Muscle layer of duodenum (tissue), 2 donors: ENCODE measurements at regions not wholly inside any gene's neighbourhood (a gene's known extent, or its start where the extent isn't known, plus 50 kb on each side); places are given as distances from the start of the nearest gene placed in this dataset.
"Not testable (repeated sequence)": the region's sequence is repeated elsewhere in the genome, so short reads cannot be mapped to it uniquely, and the experiment has no call there.

Source experiments
- H3K27ac ChIP-seq: one replicate; pipeline ENCODE4 v1.7.0; 2013; ENCODE audit warnings: mild to moderate bottlenecking, low read length
- H3K27me3 ChIP-seq: one replicate; pipeline ENCODE4 v1.7.0; 2013; ENCODE audit warnings: low read depth, mild to moderate bottlenecking, control low read depth, low read length
- H3K36me3 ChIP-seq, 2 donors: one replicate each; pipeline ENCODE4 v1.7.0; 2013; ENCODE audit warnings: low read length in 2 of 2, control low read depth in 1 of 2, mild to moderate bottlenecking in 1 of 2; ENCODE audit not compliant: insufficient read depth in 2 of 2, control insufficient read depth in 1 of 2
- H3K4me1 ChIP-seq, 2 donors: one replicate each; pipeline ENCODE4 v1.7.0; 2013; ENCODE audit warnings: low read length in 2 of 2, mild to moderate bottlenecking in 2 of 2, control low read depth in 1 of 2, moderate library complexity in 1 of 2; ENCODE audit not compliant: insufficient read depth in 2 of 2, control insufficient read depth in 1 of 2
- H3K4me3 ChIP-seq, 2 donors: one replicate each; pipeline ENCODE4 v1.7.0; 2013; ENCODE audit warnings: low read length in 2 of 2, low read depth in 1 of 2, mild to moderate bottlenecking in 1 of 2
- H3K9me3 ChIP-seq, 2 donors: one replicate each; pipeline ENCODE4 v1.7.0; 2013; ENCODE audit warnings: low read length in 2 of 2, control low read depth in 1 of 2, mild to moderate bottlenecking in 1 of 2; ENCODE audit not compliant: control insufficient read depth in 1 of 2
- donor health status: healthy.

GRCh38 chr3:43236008-43236407, 50.3 kb upstream of the SNRK start:
- H3K27me3 ChIP-seq = no peaks in the 10 kb centered on the region
- no peaks in the 10 kb centered on the region for H3K36me3 ChIP-seq
- H3K4me3 ChIP-seq = no peak overlapping the region

GRCh38 chr3:43233062-43233461, 53.3 kb upstream of the SNRK start:
- Histone ChIP-seq H3K36me3 (no peaks in the 10 kb centered on the region), H3K27ac (no peak overlapping the region), H3K4me1 (no peaks in the 10 kb centered on the region), H3K4me3 (no peak overlapping the region), H3K9me3 (peaks cover 0 to 2% of the 10 kb centered on the region in 2 donors), H3K27me3 (no peaks in the 10 kb centered on the region)

More at GRCh38 chr3:43236008-43236407, 50.3 kb upstream of the SNRK start:
- no peak overlapping the region for H3K27ac ChIP-seq
- no peaks in the 10 kb centered on the region for H3K9me3 ChIP-seq
- H3K4me1 ChIP-seq = no peaks in the 10 kb centered on the region

GRCh38 chr3:43231276-43232000, 54.9 kb upstream of the SNRK start:
- H3K27ac ChIP-seq = no peak overlapping the region

GRCh38 chr3:43229865-43230264, 56.5 kb upstream of the SNRK start:
- H3K9me3 ChIP-seq, H3K27ac ChIP-seq, H3K36me3 ChIP-seq, H3K4me1 ChIP-seq, H3K27me3 ChIP-seq, H3K4me3 ChIP-seq: not testable (repeated sequence)

More at GRCh38 chr3:43231276-43232000, 54.9 kb upstream of the SNRK start:
- Histone ChIP-seq H3K36me3 (no peaks in the 10 kb centered on the region), H3K27me3 (no peaks in the 10 kb centered on the region), H3K9me3 (peaks cover 0 to 2% of the 10 kb centered on the region in 2 donors), H3K4me3 (no peak overlapping the region), H3K4me1 (no peaks in the 10 kb centered on the region)

- not testable (repeated sequence) for H3K27ac ChIP-seq, H3K9me3 ChIP-seq
Observed at GRCh38 chr3:43227685-43228084, 58.7 kb upstream of the SNRK start.

GRCh38 chr3:43224405-43225073, 61.8 kb upstream of the SNRK start:
- H3K4me1 ChIP-seq = no peaks in the 10 kb centered on the region
- H3K9me3 ChIP-seq = peaks cover 0 to 2% of the 10 kb centered on the region in 2 donors
- no peak overlapping the region for H3K27ac ChIP-seq
- H3K4me3 ChIP-seq = no peak overlapping the region
- no peaks in the 10 kb centered on the region for H3K36me3 ChIP-seq
- no peaks in the 10 kb centered on the region for H3K27me3 ChIP-seq

More at GRCh38 chr3:43227685-43228084, 58.7 kb upstream of the SNRK start:
- not testable (repeated sequence) for H3K4me3 ChIP-seq, H3K36me3 ChIP-seq, H3K4me1 ChIP-seq, H3K27me3 ChIP-seq

- no peaks in the 10 kb centered on the region for H3K27me3 ChIP-seq
- H3K36me3 ChIP-seq = no peaks in the 10 kb centered on the region
- no peak overlapping the region for H3K27ac ChIP-seq
- peaks cover 0 to 2% of the 10 kb centered on the region in 2 donors for H3K9me3 ChIP-seq
- H3K4me3 ChIP-seq = no peak overlapping the region
- H3K4me1 ChIP-seq = no peaks in the 10 kb centered on the region
Observed at GRCh38 chr3:43223670-43224364, 62.5 kb upstream of the SNRK start.

GRCh38 chr3:43222590-43222989, 63.8 kb upstream of the SNRK start:
- Histone ChIP-seq H3K4me1 (no peaks in the 10 kb centered on the region), H3K27ac (no peak overlapping the region), H3K4me3 (no peak overlapping the region), H3K27me3 (no peaks in the 10 kb centered on the region), H3K9me3 (no peaks in the 10 kb centered on the region), H3K36me3 (no peaks in the 10 kb centered on the region)

GRCh38 chr3:43221076-43221475, 65.3 kb upstream of the SNRK start:
- H3K36me3 ChIP-seq = no peaks in the 10 kb centered on the region
- no peak overlapping the region for H3K27ac ChIP-seq
- no peaks in the 10 kb centered on the region for H3K9me3 ChIP-seq
- H3K4me3 ChIP-seq = no peak overlapping the region
- no peaks in the 10 kb centered on the region for H3K27me3 ChIP-seq
- no peaks in the 10 kb centered on the region for H3K4me1 ChIP-seq

GRCh38 chr3:43219616-43220015, 66.7 kb upstream of the SNRK start:
- H3K4me3 ChIP-seq = no peak overlapping the region
- H3K27ac ChIP-seq = no peak overlapping the region
- no peaks in the 10 kb centered on the region for H3K9me3 ChIP-seq
- H3K36me3 ChIP-seq = no peaks in the 10 kb centered on the region
- no peaks in the 10 kb centered on the region for H3K27me3 ChIP-seq
- no peaks in the 10 kb centered on the region for H3K4me1 ChIP-seq

- H3K27me3 ChIP-seq = no peaks in the 10 kb centered on the region
- H3K4me3 ChIP-seq = no peak overlapping the region
- no peaks in the 10 kb centered on the region for H3K4me1 ChIP-seq
- no peak overlapping the region for H3K27ac ChIP-seq
- H3K9me3 ChIP-seq = no peaks in the 10 kb centered on the region
- no peaks in the 10 kb centered on the region for H3K36me3 ChIP-seq
Observed at GRCh38 chr3:43218921-43219320, 67.4 kb upstream of the SNRK start.
